ENCODE measurements at regions not wholly inside any gene's neighbourhood (a gene's known extent, or its start where the extent isn't known, plus 50 kb on each side); places are given as distances from the start of the nearest gene placed in this dataset.
"Not testable (repeated sequence)": the region's sequence is repeated elsewhere in the genome, so short reads cannot be mapped to it uniquely, and the experiment has no call there.

DNA sequence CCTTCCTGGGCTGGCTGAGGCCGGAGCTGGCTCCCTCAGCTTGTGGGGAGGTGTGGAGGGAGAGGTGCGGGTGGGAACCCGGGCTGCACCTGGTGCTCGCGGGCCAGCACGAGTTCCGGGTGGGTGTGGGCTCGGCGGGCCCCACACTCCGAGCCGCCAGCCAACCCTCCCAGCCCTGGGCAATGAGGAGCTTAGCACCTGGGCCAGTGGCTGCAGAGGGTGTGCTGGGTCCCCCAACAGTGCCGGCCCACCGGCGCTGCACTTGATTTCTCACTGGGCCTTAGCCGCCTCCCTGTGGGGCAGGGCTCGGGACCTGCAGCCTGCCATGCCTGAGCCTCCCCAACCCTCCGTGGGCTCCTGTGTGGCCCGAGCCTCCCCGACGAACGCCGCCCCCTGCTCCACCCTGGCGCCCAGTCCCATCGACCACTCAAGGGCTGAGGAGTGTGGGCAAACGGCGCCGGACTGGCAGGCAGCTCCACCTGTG is 182.7 kb upstream of the PAQR3 start:
- DNase-seq (ENCODE audit: low read depth), result no peak

GRCh38 chr4:79121223-79121622 is 182.0 kb upstream of the PAQR3 start:
- H3K4me3 ChIP-seq (ENCODE audit: low read depth, low read length), result no peak overlapping the region
- DNase-seq (ENCODE audit: low read depth), result no peak

More for the DNA sequence above, 182.7 kb upstream of the PAQR3 start:
- H3K4me3 ChIP-seq (ENCODE audit: low read depth, low read length), result no peak overlapping the region

GRCh38 chr4:79117051-79117450 is 177.8 kb upstream of the PAQR3 start:
- H3K4me3 ChIP-seq (ENCODE audit: low read depth, low read length); DNase-seq (ENCODE audit: low read depth): not testable (repeated sequence)

GRCh38 chr4:79107014-79107413 is 167.8 kb upstream of the PAQR3 start:
- no peak overlapping the region for H3K4me3 ChIP-seq (ENCODE audit: low read depth, low read length)
- no peak for DNase-seq (ENCODE audit: low read depth)

DNA sequence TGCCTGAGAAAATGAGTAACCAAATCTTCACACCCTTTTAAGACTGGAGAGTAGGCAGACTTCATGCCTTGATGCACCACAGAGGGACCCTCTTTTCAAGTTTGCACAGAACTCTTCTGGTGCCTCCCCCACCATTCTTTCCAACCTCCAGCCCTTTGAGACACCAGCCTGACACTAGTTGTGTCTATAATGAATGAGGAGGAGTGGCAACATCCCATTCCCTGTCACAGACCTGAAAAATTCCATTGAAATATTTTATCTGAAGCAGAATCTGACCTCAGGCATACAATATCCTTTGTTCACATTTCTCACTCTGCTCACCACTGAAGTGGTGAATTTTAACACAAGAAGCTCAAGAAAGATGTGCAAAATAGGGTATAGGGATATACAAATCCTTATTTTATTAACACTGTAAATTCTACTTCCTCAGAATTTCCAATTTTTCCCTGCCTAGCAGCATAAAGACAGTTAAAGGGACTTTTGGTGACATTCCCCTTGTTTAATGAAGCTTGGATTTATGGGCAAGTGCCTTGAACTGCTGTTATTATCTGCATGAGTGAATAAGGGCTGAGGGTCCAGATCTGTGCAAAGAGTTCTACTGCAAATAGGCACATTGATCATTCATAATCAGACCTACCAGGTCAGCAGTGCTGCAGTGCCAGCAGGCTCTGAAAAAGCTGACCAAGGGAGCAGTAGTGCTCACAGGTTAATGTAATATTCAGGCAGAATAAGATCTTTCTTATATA is 149.9 kb upstream of the PAQR3 start:
- DNase-seq (ENCODE audit: low read depth), result no peak

DNA sequence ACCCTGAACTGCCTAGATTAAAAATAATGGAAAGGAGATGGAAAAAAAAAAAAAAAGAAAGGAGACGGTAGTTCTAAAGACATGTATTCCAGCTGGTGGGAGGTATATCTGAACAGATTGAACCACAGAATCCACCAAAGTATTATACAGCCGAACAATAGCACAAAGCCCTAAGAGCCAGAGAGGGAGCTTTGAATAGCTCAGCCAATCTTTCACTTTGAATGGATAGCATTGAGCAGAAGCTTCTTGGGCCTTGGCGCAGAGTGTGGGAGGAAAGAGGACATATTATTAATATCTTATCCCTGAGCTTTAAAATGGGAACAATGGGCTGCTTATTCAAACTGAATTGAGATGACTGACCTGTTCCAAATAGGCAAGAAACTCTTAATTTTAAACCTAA is 147.8 kb upstream of the PAQR3 start:
- DNase-seq (ENCODE audit: low read depth), result no peak
- H3K4me3 ChIP-seq (ENCODE audit: low read depth, low read length), result no peak overlapping the region

More for the DNA sequence above, 149.9 kb upstream of the PAQR3 start:
- H3K4me3 ChIP-seq (ENCODE audit: low read depth, low read length), result no peak overlapping the region

DNA sequence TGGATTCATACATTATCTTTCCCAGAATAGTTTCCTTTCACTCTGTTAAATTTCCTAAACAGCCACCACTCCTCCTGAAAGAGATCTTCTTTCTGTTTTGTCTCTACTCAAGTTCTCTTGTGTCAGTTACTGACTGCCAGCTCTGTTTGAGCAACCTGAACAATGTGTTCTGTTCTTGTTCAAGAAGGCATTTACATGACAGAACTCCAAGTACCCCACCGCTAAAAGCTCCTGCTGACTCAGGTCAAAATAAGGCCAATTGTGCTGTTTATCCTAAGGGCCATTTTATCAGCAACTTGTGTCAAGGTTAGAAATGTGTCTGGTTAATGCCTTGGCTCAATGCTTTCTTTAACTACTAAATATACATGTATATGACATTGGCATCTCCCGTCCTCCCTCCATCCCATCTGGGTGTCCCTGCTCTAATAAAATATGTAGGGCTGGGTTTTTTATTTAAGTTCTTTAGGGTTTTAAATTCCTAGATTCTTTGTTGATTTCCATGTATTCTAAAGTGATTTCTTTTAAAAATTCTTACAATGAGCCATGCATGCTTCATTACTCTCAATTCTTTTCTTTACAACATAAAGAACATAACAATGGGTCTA is 144.3 kb upstream of the PAQR3 start:
- no peak overlapping the region for H3K4me3 ChIP-seq (ENCODE audit: low read depth, low read length)
- DNase-seq (ENCODE audit: low read depth), result peak; percentile 10

DNA sequence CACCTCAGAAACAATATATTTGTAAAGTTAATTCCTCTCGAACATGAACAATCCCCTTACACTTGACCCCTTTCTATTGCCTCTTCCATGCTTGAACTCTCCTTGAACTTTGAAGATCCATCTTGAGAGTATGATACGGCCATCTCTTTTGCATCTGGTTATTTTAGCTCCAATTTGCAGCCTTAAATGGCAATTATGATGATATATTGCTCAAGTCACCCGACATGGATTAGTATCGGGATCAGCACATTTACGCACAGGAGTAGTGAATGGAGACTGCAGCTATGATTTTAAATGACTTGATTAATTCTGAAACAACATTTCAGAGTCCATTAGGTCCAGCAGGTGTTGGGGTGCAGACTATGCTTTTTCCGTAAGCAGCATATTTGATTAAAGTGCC is 143.8 kb upstream of the PAQR3 start:
- DNase-seq (ENCODE audit: low read depth), result no peak
- no peak overlapping the region for H3K4me3 ChIP-seq (ENCODE audit: low read depth, low read length)

- H3K4me3 ChIP-seq (ENCODE audit: low read depth, low read length), result no peak overlapping the region
- DNase-seq (ENCODE audit: low read depth), result no peak
Observed at GRCh38 chr4:79081973-79082372, 142.7 kb upstream of the PAQR3 start.

DNA sequence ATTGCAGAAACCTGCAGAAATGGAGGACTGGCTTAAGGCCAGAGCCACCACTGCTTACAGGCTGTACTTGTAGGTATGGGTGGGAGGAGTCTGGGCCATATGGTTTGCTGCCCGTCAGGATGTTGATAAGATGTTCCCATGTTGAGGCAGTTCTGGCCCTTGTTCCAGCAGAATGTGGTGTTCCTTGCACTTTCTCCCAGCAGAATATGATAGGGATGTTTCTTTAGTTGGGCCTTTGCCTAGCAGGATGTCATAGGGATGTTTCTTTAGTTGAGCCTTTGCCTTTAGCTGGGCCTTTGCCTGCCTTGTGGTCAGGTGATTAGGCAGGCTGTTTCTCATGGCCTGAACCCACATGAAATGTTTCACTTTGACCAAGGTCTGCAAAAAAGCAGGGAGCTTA is 139.1 kb upstream of the PAQR3 start:
- DNase-seq (ENCODE audit: low read depth), result no peak
- no peak overlapping the region for H3K4me3 ChIP-seq (ENCODE audit: low read depth, low read length)

DNA sequence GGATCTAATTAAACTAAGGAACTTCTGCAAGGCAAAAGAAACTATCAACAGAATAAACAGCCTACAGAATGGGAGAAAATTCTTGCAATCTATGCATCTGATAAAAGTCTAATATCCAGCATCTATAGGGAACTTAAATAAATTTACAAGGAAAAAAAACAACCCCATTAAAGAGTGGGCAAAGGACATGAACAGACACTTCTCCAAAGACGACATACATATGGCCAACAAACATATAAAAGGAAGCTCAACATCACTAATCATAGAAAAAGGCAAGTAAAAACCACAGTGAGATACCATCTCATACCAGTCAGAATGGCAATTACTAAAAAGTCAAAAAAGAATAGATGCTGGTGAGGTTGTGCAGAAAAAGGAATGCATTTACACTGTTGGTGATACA is 134.8 kb upstream of the PAQR3 start:
- no peak overlapping the region for H3K4me3 ChIP-seq (ENCODE audit: low read depth, low read length)
- DNase-seq (ENCODE audit: low read depth), result no peak

DNA sequence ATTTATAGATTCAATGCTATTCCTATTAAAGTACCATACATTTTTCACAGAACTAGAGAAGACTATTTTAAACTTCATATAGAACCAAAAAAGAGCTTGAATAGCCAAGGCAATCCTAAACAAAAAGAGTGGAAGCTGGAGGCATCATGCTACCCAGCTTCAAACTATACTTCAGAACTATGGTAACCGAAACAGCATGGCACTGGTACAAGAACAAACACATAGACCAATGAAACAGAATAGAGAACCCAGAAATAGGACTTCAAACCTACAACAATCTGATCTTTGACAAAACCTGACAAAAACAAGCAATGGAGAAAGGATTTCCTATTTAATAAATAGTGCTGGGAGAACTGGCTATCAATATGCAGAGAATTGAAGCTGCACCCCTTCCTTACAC is 134.2 kb upstream of the PAQR3 start:
- no peak for DNase-seq (ENCODE audit: low read depth)
- no peak overlapping the region for H3K4me3 ChIP-seq (ENCODE audit: low read depth, low read length)

DNA sequence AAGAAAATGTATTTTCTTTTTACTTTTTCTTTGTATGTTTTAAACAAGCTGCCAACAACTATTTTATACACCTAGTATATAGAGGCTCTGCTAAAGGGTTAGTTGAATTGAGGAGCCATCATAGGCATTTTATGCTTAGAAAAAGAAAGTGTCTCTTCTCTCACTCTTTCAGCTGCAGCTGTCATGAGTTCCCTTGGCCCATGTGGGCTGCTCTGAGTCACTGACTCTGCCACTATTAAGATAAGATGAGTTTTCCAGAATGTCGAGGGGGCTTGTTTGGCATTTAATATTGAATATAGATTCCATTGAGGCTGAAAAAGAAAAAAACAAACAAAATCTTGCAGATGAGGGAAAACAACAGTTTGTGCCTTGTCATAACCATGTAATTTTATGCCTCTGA is 126.0 kb upstream of the PAQR3 start:
- no peak for DNase-seq (ENCODE audit: low read depth)
- no peak overlapping the region for H3K4me3 ChIP-seq (ENCODE audit: low read depth, low read length)

- no peak overlapping the region for H3K4me3 ChIP-seq (ENCODE audit: low read depth, low read length)
- no peak for DNase-seq (ENCODE audit: low read depth)
Observed at GRCh38 chr4:79064806-79065205, 125.6 kb upstream of the PAQR3 start.

- DNase-seq (ENCODE audit: low read depth), result no peak
- H3K4me3 ChIP-seq (ENCODE audit: low read depth, low read length), result no peak overlapping the region
Observed at GRCh38 chr4:79059631-79060399, 120.6 kb upstream of the PAQR3 start.

- DNase-seq (ENCODE audit: low read depth), result no peak
- H3K4me3 ChIP-seq (ENCODE audit: low read depth, low read length), result no peak overlapping the region
Observed at GRCh38 chr4:79057772-79058171, 118.5 kb upstream of the PAQR3 start.

DNA sequence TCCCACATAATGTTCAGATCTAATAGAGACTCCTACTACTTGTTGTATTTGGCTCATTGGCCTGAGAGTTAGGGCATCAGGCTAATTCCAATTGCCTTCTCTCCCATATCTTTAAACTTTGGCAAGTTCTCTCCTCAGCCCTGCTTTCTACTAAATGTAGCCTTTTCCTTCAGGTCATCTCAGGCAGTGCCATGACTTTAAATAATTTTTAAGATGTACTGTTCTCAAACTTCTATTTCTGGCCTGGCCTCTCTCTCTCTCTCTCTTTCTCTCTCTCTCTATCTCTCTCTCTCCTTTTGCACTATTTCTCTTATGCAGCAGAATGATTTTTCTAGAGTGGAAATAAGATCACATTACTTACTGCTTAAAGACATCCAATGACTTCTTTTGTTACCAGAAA is 114.5 kb upstream of the PAQR3 start:
- DNase-seq (ENCODE audit: low read depth), result no peak
- no peak overlapping the region for H3K4me3 ChIP-seq (ENCODE audit: low read depth, low read length)

DNA sequence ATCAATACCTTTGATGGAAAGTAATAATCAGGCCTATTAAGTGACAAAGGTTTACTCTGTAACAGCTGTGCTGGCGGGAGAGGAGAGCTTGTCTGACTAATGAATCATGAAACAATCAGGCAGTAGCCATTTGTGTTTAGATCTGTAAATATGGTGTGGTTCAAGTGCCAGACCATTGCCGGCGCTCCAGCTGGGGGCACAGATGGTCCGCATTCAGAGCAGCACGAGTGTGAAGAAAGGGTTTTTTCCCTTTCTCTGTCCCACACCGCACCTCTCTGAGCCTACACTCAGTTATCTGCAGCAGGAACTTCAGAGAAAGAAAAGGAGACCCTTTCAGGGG is 111.3 kb upstream of the PAQR3 start:
- DNase-seq (ENCODE audit: low read depth), result no peak
- no peak overlapping the region for H3K4me3 ChIP-seq (ENCODE audit: low read depth, low read length)

DNA sequence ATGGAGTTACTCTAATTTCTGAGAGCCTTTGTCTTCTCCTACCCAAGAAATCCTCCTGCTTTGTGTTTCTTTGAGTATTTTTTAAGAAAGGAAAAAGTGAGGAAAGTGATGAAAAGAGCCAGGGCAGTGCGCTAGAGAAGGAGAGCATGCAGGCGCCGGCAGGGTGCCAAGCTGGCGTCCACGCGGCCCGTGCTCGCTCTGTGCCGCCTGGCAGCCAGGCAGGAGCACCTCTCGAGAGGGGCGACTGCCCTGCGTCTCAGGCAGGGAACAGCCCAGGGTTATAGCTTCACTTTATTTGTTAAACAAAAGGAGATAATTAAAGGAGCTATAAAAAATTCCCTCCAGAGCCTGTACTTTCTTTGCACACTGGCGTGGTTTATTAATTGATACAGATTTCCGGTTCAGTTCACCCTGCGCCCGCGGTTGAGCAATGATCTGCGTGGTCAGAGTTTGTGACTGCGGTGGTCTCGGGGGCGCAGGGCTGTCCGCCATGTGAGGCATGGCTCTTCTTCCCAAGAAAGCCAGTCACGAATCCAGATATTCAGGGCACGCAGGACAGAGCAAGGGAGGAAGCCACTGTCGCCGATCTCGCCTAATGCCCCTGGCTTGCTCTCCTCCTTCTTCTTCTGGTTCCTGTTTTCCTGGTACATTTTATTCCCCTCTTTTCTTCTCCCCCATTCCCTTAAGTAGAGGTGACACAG is 110.8 kb upstream of the PAQR3 start:
- H3K4me3 ChIP-seq (ENCODE audit: low read depth, low read length), result no peak overlapping the region
- no peak for DNase-seq (ENCODE audit: low read depth)

DNA sequence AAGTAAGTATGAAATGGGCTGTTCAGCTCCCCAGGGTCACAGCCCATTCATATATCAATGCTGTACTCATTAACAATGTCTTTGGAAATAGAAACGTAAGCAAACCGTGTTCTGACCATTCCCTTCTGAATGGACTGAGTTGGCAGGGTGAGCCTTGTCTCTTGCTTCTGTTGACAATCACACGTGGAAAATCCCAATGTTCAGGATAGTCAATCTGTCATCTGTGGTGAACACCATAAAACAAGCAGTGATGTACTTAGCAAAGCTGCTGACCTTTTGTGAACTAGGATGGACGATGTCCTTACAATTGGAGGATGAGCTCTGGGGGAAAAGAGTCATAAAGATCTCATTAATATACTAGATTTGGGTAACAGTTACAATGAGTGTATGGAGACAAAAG is 109.6 kb upstream of the PAQR3 start:
- H3K4me3 ChIP-seq (ENCODE audit: low read depth, low read length), result no peak overlapping the region
- no peak for DNase-seq (ENCODE audit: low read depth)
